GM21390 (cell line): ENCODE measurements at regions not wholly inside any gene's neighbourhood (a gene's known extent, or its start where the extent isn't known, plus 50 kb on each side); places are given as distances from the start of the nearest gene placed in this dataset.

Experiments used
- ATAC-seq: cut with Tn5 transposase; IDR thresholded peaks from one replicate; pipeline ENCODE4 v1.9.1; 2021; ENCODE audit not compliant: unreplicated experiment

DNA sequence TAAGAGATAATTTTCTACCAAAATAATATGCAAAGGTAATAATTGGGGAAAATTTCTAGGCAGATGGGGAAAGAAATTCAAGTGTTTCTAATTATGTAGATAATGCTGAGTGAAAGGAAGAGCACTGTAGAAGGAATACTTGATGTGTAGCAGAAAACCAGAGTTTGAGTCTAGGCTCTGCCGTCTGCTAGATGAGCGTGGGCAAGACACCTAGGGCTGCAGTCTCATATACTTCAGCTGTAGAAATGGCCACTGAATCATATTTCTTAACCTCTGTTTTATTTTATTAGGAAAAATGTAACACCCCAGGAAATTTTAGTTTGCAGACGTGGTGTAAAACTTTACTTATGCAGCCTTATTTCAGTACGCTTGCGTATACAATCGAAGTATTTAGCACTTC, 59.8 kb upstream of the SLC38A2 start:
- no peak for ATAC-seq

DNA sequence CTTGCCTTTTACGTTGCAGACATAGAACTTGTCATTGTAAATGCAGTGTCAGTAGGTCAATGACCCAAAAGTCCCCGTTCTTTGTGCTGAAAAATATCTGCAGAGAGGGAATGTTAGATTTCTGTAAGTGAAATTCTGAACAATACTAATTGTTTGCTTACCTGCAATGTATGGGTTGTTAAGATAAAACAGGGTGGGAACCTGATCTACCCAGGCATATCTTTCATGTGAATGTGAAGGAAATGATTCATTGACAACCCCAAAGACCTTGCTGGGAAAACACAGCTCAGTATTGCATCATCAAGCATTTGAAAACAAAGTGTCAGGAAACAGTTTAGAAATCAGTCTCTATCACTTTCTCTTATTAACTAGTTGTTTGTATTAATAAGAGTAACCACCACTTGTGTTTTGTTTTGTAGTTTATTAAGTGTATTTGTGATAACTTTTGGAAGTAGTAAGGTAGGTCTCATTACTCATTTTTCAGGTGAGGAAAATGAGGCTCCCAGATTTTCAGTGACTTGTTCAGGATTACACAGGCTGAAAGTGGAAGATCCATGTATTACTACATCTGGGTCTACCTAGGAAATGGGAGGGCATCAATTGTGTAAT, 57.9 kb upstream of the SLC38A2 start:
- ATAC-seq, result peak; percentile 64
